Left renal pelvis (tissue), 4 donors: ENCODE measurements at regions not wholly inside any gene's neighbourhood (a gene's known extent, or its start where the extent isn't known, plus 50 kb on each side); places are given as distances from the start of the nearest gene placed in this dataset.
A peak's percentile ranks its signal among the peaks of the same experiment; 100 is the strongest.

ENCODE experiments used
- DNase-seq, 4 donors: peaks; one replicate each; pipeline ENCODE4 v3.0.0-alpha.2; 2013; ENCODE audit warnings: low read depth in 4 of 4, low spot score in 3 of 4

DNA sequence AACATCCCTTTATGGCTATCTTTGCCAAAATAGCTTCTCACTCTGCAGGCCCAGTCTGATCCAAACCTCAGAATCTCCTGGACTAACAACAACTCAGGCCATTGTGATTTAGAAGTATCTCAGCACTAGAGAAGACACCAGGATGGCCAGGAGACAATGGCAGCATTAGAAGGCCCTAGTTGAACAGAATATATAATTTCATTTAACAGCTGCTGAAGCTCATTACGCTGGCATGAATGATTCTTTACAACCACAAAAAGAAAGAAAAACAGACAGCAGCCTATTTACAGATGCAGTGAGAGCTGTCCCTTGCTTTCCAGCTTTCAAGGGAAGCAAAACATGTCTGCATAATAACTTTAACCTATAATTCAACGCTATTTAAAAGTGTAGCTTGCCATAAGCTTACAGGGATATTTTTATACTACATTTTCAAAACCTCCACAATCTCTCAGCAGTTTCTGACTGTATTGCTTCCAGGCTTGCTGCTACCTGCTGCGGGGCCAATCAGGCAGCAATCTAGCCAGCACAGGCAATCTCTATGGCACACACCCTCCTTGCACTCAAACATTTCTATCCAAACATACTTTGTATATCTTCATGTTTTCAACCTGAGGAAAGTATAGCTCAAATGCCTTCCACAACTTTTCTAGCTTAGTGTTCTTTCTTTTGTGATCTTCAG lies 107.3 kb downstream of the OGFRL1 start:
- DNase-seq: no peak

- no peak for DNase-seq
These were observed 107.8 kb downstream of the OGFRL1 start for GRCh38 chr6:71396410-71396801.

GRCh38 chr6:71399279-71399678 lies 110.7 kb downstream of the OGFRL1 start:
- no peak for DNase-seq

- no peak for DNase-seq
These were observed 112.2 kb downstream of the OGFRL1 start for GRCh38 chr6:71400852-71401251.

GRCh38 chr6:71402096-71402495 lies 113.5 kb downstream of the OGFRL1 start:
- peak in 1 of 4 donors; percentile 27 for DNase-seq

- DNase-seq: no peak
These were observed 115.0 kb downstream of the OGFRL1 start for GRCh38 chr6:71403422-71404134.

- DNase-seq: peak in 1 of 4 donors; percentile 55
These were observed 115.7 kb downstream of the OGFRL1 start for GRCh38 chr6:71404145-71404966.

GRCh38 chr6:71404967-71405278 lies 116.3 kb downstream of the OGFRL1 start:
- DNase-seq: no peak

- DNase-seq: no peak
These were observed 116.8 kb downstream of the OGFRL1 start for GRCh38 chr6:71405416-71405815.

DNA sequence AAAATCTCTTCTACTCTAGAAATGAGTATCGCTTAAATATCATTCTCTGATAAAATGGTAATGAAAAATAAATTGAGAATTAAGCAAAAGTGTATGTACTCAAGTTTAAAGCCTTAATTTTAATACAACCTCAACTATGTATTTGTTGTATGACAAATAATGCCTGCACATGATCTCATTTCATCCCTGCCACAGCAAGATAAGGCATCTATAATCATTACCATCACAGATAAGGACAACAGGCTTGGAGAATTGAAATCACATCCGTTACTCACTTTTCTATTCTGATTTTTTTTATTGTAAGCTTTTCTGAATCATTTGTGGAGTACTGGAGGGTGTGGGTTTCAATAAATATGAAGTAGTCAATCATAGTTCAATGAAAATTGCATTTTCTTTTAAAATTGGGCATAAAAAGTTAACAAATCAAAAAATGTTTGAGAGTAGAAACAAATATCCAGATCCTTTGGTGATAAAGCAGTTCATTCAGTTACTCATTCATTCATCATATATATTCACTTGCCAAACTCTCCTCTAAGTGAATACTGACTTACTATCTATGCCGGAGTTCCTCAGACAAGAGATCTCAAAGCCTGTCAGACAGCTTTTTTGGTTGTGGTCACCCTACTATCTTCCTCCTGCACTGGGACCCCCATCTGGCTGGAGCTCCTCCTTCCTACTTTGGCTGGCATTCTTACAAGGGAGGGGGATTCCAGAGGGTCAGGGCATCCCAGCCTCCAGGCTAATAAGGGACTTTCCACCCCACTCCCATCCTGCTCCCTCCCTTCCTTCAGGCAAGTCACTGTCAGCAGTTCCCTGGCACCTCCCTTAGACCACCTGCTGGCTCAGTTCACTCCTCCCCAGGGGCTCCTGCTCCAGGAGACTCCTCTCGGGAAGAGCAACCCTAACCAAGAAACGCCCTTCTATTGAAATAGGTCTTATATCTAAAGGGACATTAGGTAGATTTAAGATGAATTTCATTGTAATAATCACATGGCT lies 118.6 kb downstream of the OGFRL1 start:
- no peak for DNase-seq

DNA sequence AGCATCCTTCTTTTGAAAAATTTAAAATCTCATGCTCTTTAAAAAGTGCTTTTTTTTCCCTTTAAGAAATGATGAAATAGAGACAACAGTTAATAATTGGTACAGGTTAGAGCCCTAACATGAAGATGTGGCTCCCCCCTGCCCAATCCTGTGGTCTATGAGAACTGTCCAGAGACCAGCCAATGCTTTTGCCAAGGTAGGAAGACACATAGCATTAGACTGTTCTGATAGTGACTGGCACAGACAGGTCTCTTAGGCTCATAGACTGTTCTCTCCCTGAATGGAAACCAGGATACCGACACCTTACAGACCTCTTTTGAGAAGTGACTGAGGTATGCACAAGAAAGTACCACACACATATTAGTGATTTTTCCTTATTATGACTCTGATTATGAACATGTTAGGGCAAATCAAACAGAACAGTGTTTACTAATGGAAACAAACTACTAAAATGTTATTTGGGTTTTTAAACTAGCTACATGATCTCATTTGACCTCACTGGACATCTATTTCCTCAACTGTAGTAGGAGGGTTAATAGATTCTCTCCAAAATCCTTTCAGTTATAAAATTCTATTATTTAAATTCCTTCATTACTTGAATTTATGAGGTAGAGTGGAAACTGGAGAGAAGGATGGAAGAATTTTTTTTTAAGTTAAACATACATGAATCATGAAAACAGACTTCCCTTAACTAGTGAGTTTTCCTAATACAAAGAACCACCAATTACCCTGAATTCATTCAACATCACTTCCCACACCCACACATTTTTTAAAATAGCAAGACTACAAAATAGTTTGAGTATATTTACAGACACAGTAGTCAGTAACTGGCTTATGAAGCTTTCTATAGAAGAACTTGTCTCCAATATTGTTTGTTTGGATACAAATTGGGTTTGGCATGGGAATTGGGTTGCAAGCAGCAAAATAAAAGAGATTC lies 120.4 kb downstream of the OGFRL1 start:
- DNase-seq: no peak

- no peak for DNase-seq
These were observed 121.6 kb downstream of the OGFRL1 start for GRCh38 chr6:71410164-71410566.

DNA sequence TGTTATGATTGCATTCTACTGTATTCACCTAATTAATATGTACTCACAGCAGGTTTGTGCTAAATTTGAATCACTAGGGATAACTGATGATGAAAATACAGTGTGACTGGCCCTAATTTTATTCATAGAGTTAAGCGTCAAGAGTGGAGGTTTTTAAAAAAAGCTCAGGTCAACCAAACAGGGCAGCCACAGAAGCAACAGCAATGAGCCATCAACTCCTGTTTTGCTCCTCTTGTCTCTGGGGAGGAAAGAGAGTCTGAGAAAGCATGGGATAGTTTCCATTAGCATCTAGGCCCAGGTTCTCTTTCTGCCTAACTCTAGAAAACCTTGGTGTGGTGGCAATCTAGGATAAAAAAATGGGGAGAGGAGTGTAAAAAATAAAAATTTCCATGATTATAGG lies 122.1 kb downstream of the OGFRL1 start:
- no peak for DNase-seq

DNA sequence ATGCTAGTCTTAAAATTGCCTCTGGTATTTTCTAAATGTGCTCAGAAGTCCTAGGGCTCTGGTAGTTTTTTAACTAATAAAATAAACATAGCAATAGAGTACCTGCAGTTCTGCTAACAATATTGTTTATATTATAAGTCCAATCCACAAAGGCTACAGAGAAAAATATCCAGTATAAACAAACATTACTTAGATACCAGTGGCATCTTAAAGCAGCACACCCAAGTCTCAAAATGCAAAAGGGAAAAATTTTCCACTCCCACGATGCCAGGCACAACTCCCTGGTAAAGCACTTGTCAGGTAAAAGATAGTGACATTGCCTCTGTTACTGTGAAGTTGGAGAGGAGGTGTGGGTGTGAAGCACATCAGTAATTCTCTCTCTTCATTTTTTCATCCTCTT lies 123.3 kb downstream of the OGFRL1 start:
- no peak for DNase-seq

GRCh38 chr6:71412559-71413140 lies 124.0 kb downstream of the OGFRL1 start:
- DNase-seq: peak in 1 of 4 donors; percentile 27

GRCh38 chr6:71414486-71414885 lies 125.9 kb downstream of the OGFRL1 start:
- peak in 1 of 4 donors; percentile 42 for DNase-seq

GRCh38 chr6:71419217-71420094 lies 130.8 kb downstream of the OGFRL1 start:
- DNase-seq: no peak

GRCh38 chr6:71420095-71420692 lies 131.6 kb downstream of the OGFRL1 start:
- peak in 1 of 4 donors; percentile 30 for DNase-seq
